Suprapubic skin (tissue), 4 donors: ENCODE measurements at regions not wholly inside any gene's neighbourhood (a gene's known extent, or its start where the extent isn't known, plus 50 kb on each side); places are given as distances from the start of the nearest gene placed in this dataset.

ENCODE experiments used
- CTCF ChIP-seq, 2 donors: fragments of 200-600 bp in 1 of 2; fragments of 450-650 bp in 1 of 2; sonication (generic) in 1 of 2; IDR thresholded peaks; one replicate each; pipeline ENCODE4 v1.5.1; 2016 to 2019; ENCODE audit warnings: antibody characterized with exemption in 2 of 2, mild to moderate bottlenecking in 1 of 2, moderate library complexity in 1 of 2
- EP300 ChIP-seq: sonication (generic); formaldehyde crosslinking; IDR thresholded peaks from one replicate; pipeline ENCODE4 v1.6.1; 2017; ENCODE audit warnings: antibody characterized with exemption
- POLR2AphosphoS5 ChIP-seq, 3 donors: sonication (generic); formaldehyde crosslinking; IDR thresholded peaks; one replicate each; pipeline ENCODE4 v1.6.1; 2017; ENCODE audit warnings: antibody characterized with exemption in 3 of 3

- TF ChIP-seq CTCF (IDR thresholded peaks at IDR 0.05) (no peak), POLR2AphosphoS5 (IDR thresholded peaks at IDR 0.05) (no peak), EP300 (no peak)
These were observed 1540.3 kb downstream of the CDH11 start for GRCh38 chr16:63581570-63581969.
